HG03432 (cell line): ENCODE measurements at regions not wholly inside any gene's neighbourhood (a gene's known extent, or its start where the extent isn't known, plus 50 kb on each side); places are given as distances from the start of the nearest gene placed in this dataset.
A peak's percentile ranks its signal among the peaks of the same experiment; 100 is the strongest.

Experiments used
- ATAC-seq: cut with Tn5 transposase; IDR thresholded peaks from one replicate; pipeline ENCODE4 v1.9.1; 2021; ENCODE audit warnings: mild to moderate bottlenecking, moderate library complexity; ENCODE audit not compliant: unreplicated experiment

GRCh38 chr10:8588135-8588534 is 533.6 kb downstream of the GATA3 start:
- no peak for ATAC-seq

DNA sequence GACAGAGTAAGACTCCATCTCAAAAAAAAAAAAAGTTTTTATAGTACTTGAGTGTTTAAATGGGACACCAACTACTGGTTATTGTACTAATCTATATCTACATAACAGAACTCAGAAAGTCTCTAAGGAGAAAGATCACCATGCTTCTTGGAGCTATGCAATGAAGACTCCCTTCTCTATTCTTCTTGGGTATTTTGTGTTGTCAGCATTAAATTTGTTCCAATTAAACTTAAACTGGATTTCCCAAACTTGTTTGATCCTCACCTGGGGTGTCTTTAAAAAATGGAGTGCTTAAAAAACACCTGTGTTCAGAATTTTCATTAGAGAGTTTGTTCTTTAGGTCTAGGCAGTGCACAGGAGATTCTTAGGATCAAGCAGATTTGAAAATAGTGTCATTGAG is 536.0 kb downstream of the GATA3 start:
- ATAC-seq = no peak

DNA sequence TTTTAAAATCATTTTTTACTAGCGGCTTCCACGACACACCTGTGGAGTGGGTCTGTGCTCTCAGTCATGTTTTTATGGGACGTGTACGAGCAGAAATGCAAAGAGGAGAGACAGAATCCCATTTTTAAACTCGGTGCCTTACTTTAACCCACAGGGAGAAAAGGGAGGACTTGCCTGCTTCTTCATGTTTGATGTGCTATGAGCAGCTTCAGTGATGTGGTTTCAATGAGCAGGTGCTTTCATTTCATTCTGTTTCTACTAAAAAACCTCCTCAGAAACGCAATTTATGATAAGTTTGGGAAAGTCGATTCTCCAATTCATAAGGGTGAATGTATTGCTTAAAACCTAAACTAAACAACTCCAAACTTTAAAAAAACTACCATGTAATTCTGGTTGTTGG is 537.2 kb downstream of the GATA3 start:
- no peak for ATAC-seq

GRCh38 chr10:8594176-8594575 is 539.7 kb downstream of the GATA3 start:
- no peak for ATAC-seq

- ATAC-seq = no peak
Measured at GRCh38 chr10:8594711-8595110, 540.2 kb downstream of the GATA3 start.

DNA sequence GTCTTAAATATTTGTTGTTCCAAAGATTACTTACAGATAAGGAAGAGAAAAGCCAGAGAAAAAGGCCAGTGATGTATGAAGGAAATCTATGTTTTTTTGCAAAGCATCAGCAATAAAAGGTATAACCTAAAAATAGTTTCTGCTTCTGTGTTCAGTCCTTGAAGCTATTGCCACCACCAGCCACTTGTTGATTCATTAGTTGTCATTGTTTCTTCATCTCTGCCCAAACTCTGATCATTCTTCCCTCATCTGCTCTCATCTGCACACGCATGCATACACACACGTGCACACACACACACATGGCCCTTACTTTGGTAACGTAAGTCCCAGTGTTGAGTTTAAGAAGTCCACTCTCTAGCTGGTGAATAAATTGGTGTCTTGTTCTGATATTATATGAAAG is 540.7 kb downstream of the GATA3 start:
- ATAC-seq = no peak

- no peak for ATAC-seq
Measured at GRCh38 chr10:8596929-8597472, 542.5 kb downstream of the GATA3 start.

DNA sequence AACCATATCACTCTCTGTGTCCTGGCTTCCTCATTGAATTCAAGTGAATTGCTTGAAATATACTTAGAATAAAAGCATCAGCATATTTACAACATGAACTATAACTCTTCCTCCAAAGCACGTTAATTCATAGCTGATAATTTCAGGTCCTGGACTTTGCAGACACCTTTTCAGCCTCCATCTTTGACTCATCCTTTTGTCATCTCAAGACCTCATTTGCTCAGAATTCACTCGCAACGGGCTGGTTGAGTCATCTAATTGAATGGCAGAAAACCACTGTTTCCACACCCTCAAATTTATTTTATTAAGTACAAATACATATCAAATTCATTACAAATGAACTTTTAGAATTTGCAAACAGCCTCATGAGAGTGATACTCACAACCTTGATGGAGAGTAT is 545.7 kb downstream of the GATA3 start:
- ATAC-seq = no peak

DNA sequence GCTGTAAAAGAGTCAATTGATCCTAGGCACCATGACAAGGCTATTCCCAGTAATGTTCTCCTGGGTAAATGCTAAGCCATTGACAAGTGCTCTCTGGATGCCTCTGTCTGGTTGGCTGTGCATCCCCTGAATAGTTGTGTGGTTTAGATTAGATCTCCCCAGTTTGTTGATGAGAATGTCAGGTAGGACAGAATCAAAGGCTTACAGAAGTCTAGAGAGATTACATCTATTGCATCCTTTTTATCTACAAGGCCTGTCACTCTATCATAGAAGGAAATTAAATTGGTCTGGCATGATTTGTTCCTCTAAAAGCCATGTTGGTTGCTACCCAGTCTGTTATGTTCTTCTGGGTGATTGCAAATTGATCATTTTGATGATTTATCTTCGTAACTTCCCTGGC is 548.3 kb downstream of the GATA3 start:
- ATAC-seq = no peak

DNA sequence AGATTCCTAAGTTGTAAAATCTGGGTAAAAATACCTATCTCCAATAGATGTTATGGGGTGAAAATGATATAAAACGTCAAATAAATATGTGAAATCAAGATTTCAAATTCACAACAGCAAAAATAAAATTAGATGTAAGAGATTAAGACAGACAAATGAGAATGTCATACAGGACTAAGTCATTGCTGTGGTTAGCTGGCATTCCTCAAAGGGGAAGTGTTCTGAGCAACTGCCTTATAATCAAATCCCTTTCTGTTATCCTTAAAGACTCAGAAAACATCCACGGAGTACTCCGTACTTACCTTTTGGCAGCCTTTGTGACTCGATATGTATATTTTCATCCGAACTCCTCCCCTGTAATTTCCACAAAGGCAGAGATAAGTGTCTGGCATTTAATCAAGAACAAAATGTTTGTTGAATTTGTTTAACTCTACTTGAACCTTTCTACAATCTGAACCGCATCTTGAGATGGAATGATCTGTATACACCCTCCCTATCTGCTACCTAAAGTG is 559.6 kb downstream of the GATA3 start:
- ATAC-seq = no peak

DNA sequence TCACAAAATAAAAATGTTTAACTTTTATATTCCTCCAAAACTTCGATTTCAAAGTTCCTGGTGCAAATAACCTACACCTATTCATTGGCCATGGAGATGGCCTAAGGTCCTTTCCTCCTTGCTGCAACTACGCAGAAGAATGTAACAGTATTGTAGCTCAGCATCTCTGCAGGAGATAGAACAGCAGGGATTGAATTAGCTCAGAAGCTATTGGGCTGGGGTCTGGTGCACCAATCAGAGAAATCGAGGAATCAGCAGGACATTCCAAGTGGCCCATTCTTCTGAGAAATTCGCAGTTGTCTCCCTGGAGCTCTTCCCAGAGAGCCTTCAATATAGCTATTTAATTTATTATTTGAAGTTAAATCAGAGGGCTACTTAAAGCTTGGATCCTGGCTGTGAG is 560.6 kb downstream of the GATA3 start:
- no peak for ATAC-seq

- peak; percentile 90 for ATAC-seq
Measured at GRCh38 chr10:8616166-8616565, 561.7 kb downstream of the GATA3 start.

GRCh38 chr10:8617792-8618191 is 563.3 kb downstream of the GATA3 start:
- no peak for ATAC-seq

GRCh38 chr10:8618834-8619233 is 564.3 kb downstream of the GATA3 start:
- ATAC-seq = no peak

DNA sequence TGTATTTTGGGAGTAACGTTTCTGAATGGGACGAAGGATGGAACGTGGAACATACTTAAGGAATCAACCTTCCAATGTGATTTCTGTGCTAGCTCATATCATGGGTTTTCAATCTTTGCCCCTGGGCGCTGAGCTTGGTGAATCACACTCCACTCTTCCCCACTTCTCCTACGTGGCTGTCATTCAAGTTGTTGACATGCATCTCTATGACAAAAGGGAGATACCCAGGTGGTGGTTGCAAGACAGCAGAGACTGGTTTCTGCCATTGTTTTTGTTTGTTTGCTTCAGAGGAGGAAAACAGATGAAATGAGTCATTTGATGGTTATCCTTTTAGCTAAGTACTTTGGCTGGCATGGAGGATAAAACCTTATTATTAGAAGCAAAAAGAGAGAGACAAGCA is 573.9 kb downstream of the GATA3 start:
- no peak for ATAC-seq

GRCh38 chr10:8633909-8634308 is 579.4 kb downstream of the GATA3 start:
- no peak for ATAC-seq

DNA sequence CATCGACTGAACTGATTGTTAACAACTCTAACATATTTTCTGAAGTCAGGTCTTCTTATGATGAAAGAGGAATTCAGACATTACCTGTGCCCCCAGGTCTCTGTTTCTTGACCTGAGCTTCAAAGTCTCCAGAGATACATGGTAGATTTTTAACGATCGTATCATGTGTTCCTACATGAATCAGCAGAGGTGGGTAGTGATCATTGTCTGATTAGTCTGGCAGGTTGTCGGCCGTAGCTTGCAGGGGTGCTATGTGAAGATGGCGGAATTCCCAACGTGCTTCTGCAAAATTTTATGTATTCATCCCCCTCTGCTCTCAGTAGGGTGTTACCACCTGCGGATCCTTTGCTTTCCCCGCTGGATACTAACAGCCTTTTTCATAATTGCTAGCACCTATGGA is 581.9 kb downstream of the GATA3 start:
- ATAC-seq = no peak

- no peak for ATAC-seq
Measured at GRCh38 chr10:8637640-8638039, 583.2 kb downstream of the GATA3 start.

- no peak for ATAC-seq
Measured at GRCh38 chr10:8638088-8638672, 583.7 kb downstream of the GATA3 start.

DNA sequence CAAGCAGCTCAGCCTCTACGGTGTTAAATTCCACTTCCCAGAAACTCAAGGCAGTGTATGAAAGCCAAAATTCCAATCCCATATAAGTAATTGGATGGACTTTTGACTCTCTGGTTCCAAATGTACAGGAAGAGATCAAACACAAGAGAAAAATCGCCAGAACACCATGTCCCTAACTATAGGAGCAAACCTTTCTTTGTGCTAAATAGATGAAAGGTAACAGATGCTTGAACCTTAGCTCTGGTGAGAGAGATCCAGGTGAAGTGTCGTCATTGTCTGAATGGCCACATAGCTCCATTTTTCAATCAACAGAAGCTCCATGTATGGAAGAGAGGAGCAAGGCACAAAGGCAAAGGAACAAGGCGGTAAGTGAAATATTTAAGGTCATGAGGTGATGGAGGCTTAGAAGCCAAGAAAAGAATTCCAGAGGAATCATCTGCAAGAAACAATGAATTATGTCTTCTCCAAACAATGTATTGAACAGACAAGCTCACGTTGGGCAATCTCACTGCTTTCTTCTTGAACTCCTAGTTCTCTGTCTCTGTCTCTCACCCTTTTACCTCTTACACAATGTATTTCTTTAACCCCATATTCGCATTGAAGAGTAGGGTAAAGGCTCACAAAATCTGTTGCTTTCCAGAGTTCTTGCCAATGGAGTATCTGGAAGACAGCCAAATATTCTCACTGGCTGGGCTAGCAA is 585.1 kb downstream of the GATA3 start:
- ATAC-seq = no peak

- ATAC-seq = no peak
Measured at GRCh38 chr10:8640301-8640700, 585.8 kb downstream of the GATA3 start.

DNA sequence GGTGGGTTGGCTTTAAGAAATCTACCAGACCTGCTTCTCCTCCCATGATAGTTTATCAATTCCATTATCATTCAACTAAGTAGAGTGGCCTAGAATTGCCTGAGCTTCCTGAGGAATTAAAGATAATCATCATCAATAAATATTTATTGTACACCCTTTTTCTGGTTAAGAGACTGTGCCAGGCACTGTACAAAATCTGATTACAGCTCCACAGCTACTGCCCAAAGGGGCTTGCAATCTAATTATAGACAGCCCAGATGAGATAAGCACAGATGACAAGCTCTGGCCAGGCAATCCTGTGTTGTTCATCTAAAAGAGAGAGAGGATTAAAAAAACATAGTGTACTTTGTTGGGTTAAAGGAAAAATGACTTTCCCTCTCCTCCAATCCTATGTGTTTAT is 586.4 kb downstream of the GATA3 start:
- no peak for ATAC-seq
